ENCODE measurements at regions not wholly inside any gene's neighbourhood (a gene's known extent, or its start where the extent isn't known, plus 50 kb on each side); places are given as distances from the start of the nearest gene placed in this dataset.

- no peak for DNase-seq
- H3K27ac ChIP-seq, result no peak overlapping the region
- 64 to 81% (median 78%) methylated on average over 2 of the region's 2 CpGs for WGBS, 4 donors
- no peaks in the 10 kb centered on the region for H3K9me3 ChIP-seq
- H3K4me3 ChIP-seq, result no peak overlapping the region
- TF ChIP-seq CTCF (IDR thresholded peaks at IDR 0.05), result no peak
- no peak for TF ChIP-seq POLR2A (IDR thresholded peaks at IDR 0.05)
- no peaks in the 10 kb centered on the region for H3K36me3 ChIP-seq
- ATAC-seq, result no peak
- peaks cover 0 to 6% (median 0%) of the 10 kb centered on the region in 9 donors for H3K27me3 ChIP-seq
- intact Hi-C loops (cut with DNase I), result no loop called here
- H3K4me1 ChIP-seq, result peaks cover 0 to 8% (median 0%) of the 10 kb centered on the region in 12 donors
Observed at GRCh38 chr2:7517851-7518250, 600.6 kb downstream of the RNF144A start.

GRCh38 chr2:7523481-7524120 lies 606.4 kb downstream of the RNF144A start:
- Histone ChIP-seq H3K27me3 (peaks cover 0 to 6% (median 0%) of the 10 kb centered on the region in 9 donors), H3K4me1 (no peaks in the 10 kb centered on the region), H3K9me3 (peaks cover 0 to 5% (median 0%) of the 10 kb centered on the region in 12 donors), H3K36me3 (no peaks in the 10 kb centered on the region), H3K4me3 (no peak overlapping the region), H3K27ac (no peak overlapping the region)
- ATAC-seq (no peak), DNase-seq (no peak)
- TF ChIP-seq POLR2A (IDR thresholded peaks at IDR 0.05), result no peak
- TF ChIP-seq CTCF (IDR thresholded peaks at IDR 0.05), result no peak
- intact Hi-C loops (cut with DNase I), result no loop called here
- WGBS, 4 donors, result 80 to 87% (median 83%) methylated on average over 12 of the region's 12 CpGs

- 78 to 92% (median 90%) methylated on average over 3 of the region's 3 CpGs for WGBS, 4 donors
- H3K9me3 ChIP-seq, result peaks cover 0 to 8% (median 0%) of the 10 kb centered on the region in 12 donors
- H3K36me3 ChIP-seq, result no peaks in the 10 kb centered on the region
- intact Hi-C loops (cut with DNase I), result no loop called here
- H3K27me3 ChIP-seq, result peaks cover 0 to 6% (median 0%) of the 10 kb centered on the region in 9 donors
- TF ChIP-seq CTCF (IDR thresholded peaks at IDR 0.05) (no peak), POLR2A (IDR thresholded peaks at IDR 0.05) (no peak)
- no peak overlapping the region for H3K4me3 ChIP-seq
- H3K27ac ChIP-seq, result no peak overlapping the region
- ATAC-seq (no peak), DNase-seq (no peak)
- no peaks in the 10 kb centered on the region for H3K4me1 ChIP-seq
Observed at GRCh38 chr2:7524195-7524594, 607.0 kb downstream of the RNF144A start.

GRCh38 chr2:7525746-7526145 lies 608.5 kb downstream of the RNF144A start:
- Histone ChIP-seq H3K36me3 (no peaks in the 10 kb centered on the region), H3K27ac (no peak overlapping the region), H3K4me1 (no peaks in the 10 kb centered on the region), H3K4me3 (no peak overlapping the region), H3K9me3 (peaks cover 0 to 16% (median 3%) of the 10 kb centered on the region in 12 donors), H3K27me3 (peaks cover 0 to 6% (median 0%) of the 10 kb centered on the region in 9 donors)
- DNase-seq (no peak), ATAC-seq (no peak)
- 67 to 84% (median 82%) methylated on average over 1 of the region's 1 CpG for WGBS, 4 donors
- intact Hi-C loops (cut with DNase I), result no loop called here
- TF ChIP-seq POLR2A (IDR thresholded peaks at IDR 0.05) (no peak), CTCF (IDR thresholded peaks at IDR 0.05) (no peak)

Measured in heart left ventricle (tissue), 16 donors.